ENCODE measurements at regions not wholly inside any gene's neighbourhood (a gene's known extent, or its start where the extent isn't known, plus 50 kb on each side); places are given as distances from the start of the nearest gene placed in this dataset.

GRCh38 chr10:8288600-8288999 is 234.1 kb downstream of the GATA3 start:
- Histone ChIP-seq H3K27ac (ENCODE audit: low read length) (no peak overlapping the region), H3K4me3 (ENCODE audit: low read length) (no peak overlapping the region), H3K4me1 (ENCODE audit: control insufficient read depth, insufficient read depth, low read length) (no peaks in the 10 kb centered on the region), H3K36me3 (ENCODE audit: control insufficient read depth, insufficient read depth, low read length) (no peaks in the 10 kb centered on the region), H3K27me3 (ENCODE audit: control insufficient read depth, insufficient read depth, low read length) (no peaks in the 10 kb centered on the region), H3K9me3 (replicated peaks; ENCODE audit: control insufficient read depth, low read depth, low read length) (no peaks in the 10 kb centered on the region)
- DNase-seq: no peak
- WGBS (ENCODE audit: insufficient coverage): 75% methylated on average over 4 of the region's 9 CpGs

DNA sequence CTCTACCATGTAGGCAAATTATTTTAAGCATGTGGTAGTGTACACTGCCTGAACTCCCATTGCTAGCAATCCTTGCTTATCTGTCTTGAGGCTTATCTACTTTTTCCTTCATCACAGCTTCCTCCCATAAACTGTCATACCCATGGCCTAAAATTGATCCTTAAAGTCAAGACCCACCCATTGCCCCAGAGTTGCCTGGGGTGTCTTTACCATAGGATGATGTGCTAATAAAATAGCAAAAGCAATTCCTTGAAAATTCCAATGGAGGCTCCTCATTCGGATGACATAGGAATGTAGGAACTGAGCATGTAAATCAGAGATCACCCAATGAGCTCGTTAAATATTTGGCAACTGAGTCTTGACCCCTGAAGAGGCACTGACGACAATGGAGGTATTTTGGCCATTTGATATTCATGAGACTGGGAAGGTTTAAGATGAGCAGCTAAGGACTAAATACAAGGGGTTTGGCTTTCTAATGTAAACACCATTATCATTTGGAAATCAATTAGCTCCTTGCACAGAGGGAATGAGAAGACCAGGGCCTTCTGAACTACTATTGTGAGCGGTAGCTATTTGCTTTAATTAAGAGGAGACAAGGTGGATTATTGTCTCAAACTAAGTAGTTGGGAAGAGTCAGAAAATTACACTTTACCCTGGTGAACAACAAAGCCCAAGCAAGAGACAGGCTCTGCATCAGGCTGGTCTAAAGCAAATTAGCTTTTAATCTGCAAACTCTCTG is 234.9 kb downstream of the GATA3 start:
- no peaks in the 10 kb centered on the region for H3K9me3 ChIP-seq (replicated peaks; ENCODE audit: control insufficient read depth, low read depth, low read length)
- no peak for DNase-seq
- no peak overlapping the region for H3K4me3 ChIP-seq (ENCODE audit: low read length)
- no peak overlapping the region for H3K27ac ChIP-seq (ENCODE audit: low read length)
- no peaks in the 10 kb centered on the region for H3K36me3 ChIP-seq (ENCODE audit: control insufficient read depth, insufficient read depth, low read length)
- H3K27me3 ChIP-seq (ENCODE audit: control insufficient read depth, insufficient read depth, low read length): no peaks in the 10 kb centered on the region
- WGBS (ENCODE audit: insufficient coverage): 43% methylated on average over 2 of the region's 4 CpGs
- no peaks in the 10 kb centered on the region for H3K4me1 ChIP-seq (ENCODE audit: control insufficient read depth, insufficient read depth, low read length)

GRCh38 chr10:8294779-8295178 is 240.3 kb downstream of the GATA3 start:
- peaks cover 14% of the 10 kb centered on the region for H3K27me3 ChIP-seq (ENCODE audit: control insufficient read depth, insufficient read depth, low read length)
- H3K36me3 ChIP-seq (ENCODE audit: control insufficient read depth, insufficient read depth, low read length): no peaks in the 10 kb centered on the region
- no peak for DNase-seq
- WGBS (ENCODE audit: insufficient coverage): no CpG with 5 or more reads among the region's 5 CpGs
- no peak overlapping the region for H3K4me3 ChIP-seq (ENCODE audit: low read length)
- H3K27ac ChIP-seq (ENCODE audit: low read length): no peak overlapping the region
- no peaks in the 10 kb centered on the region for H3K4me1 ChIP-seq (ENCODE audit: control insufficient read depth, insufficient read depth, low read length)
- no peaks in the 10 kb centered on the region for H3K9me3 ChIP-seq (replicated peaks; ENCODE audit: control insufficient read depth, low read depth, low read length)

- no peaks in the 10 kb centered on the region for H3K36me3 ChIP-seq (ENCODE audit: control insufficient read depth, insufficient read depth, low read length)
- WGBS (ENCODE audit: insufficient coverage): 100% methylated on average over 1 of the region's 1 CpG
- no peak for DNase-seq
- peaks cover 14% of the 10 kb centered on the region for H3K27me3 ChIP-seq (ENCODE audit: control insufficient read depth, insufficient read depth, low read length)
- H3K4me3 ChIP-seq (ENCODE audit: low read length): no peak overlapping the region
- no peak overlapping the region for H3K27ac ChIP-seq (ENCODE audit: low read length)
- no peaks in the 10 kb centered on the region for H3K4me1 ChIP-seq (ENCODE audit: control insufficient read depth, insufficient read depth, low read length)
- H3K9me3 ChIP-seq (replicated peaks; ENCODE audit: control insufficient read depth, low read depth, low read length): no peaks in the 10 kb centered on the region
Observed at GRCh38 chr10:8295311-8295710, 240.8 kb downstream of the GATA3 start.

DNA sequence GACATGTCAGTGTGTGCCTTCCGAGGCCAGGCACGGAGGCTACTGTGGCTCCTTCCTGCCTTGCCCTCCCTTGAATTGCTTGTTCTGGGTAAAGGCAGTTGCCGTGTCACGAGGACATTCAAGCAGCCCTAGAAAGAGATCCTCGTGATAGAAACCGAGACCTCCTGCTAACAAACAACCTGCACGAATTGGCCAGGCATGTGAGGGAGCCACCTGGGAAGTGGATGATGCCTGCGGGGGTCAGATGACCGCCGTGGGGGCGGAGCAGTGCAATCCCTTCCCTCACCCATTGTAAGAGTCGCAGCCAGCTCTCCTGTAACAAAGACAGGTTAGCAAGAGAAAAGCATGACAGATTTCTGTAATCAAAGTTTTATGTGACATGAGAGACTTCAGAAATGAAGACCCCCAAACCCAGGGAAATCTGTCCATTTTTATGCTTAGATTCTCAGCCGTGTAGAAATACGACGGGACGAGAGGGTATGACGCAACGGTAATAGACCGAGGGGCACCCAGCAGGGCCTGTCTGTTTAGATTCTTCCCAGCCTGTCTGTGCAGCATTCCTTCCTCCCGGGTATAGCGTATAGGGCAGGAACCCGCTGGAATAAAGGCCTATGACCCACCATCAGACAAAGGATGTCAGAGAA is 241.7 kb downstream of the GATA3 start:
- H3K36me3 ChIP-seq (ENCODE audit: control insufficient read depth, insufficient read depth, low read length): no peaks in the 10 kb centered on the region
- H3K9me3 ChIP-seq (replicated peaks; ENCODE audit: control insufficient read depth, low read depth, low read length): no peaks in the 10 kb centered on the region
- H3K4me3 ChIP-seq (ENCODE audit: low read length): no peak overlapping the region
- DNase-seq: no peak
- H3K4me1 ChIP-seq (ENCODE audit: control insufficient read depth, insufficient read depth, low read length): no peaks in the 10 kb centered on the region
- H3K27ac ChIP-seq (ENCODE audit: low read length): no peak overlapping the region
- peaks cover 14% of the 10 kb centered on the region for H3K27me3 ChIP-seq (ENCODE audit: control insufficient read depth, insufficient read depth, low read length)
- 54% methylated on average over 20 of the region's 22 CpGs for WGBS (ENCODE audit: insufficient coverage)

DNA sequence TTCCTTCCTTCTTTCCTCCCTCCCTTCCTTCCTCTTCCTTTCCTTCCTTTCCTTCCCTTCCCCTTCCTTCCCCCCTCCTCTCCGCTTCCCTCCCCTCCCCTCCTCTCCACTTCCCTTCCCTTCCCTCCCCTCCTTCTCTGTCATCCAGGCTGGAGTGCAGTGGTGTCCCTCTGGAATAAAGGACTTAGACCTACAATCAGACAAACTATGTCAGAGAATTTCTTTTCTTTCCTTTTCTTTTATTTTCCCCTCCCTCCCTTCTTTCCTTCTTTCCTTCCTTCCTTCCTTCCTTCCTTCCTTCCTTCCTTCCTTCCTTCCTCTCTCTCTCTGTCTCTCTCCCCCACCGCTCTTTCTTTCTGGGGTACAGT is 242.2 kb downstream of the GATA3 start:
- no peak for DNase-seq
- Histone ChIP-seq H3K4me3 (ENCODE audit: low read length) (no peak overlapping the region), H3K4me1 (ENCODE audit: control insufficient read depth, insufficient read depth, low read length) (no peaks in the 10 kb centered on the region), H3K36me3 (ENCODE audit: control insufficient read depth, insufficient read depth, low read length) (no peaks in the 10 kb centered on the region), H3K27me3 (ENCODE audit: control insufficient read depth, insufficient read depth, low read length) (peaks cover 14% of the 10 kb centered on the region), H3K27ac (ENCODE audit: low read length) (no peak overlapping the region), H3K9me3 (replicated peaks; ENCODE audit: control insufficient read depth, low read depth, low read length) (no peaks in the 10 kb centered on the region)
- no CpG with 5 or more reads among the region's 2 CpGs for WGBS (ENCODE audit: insufficient coverage)

DNA sequence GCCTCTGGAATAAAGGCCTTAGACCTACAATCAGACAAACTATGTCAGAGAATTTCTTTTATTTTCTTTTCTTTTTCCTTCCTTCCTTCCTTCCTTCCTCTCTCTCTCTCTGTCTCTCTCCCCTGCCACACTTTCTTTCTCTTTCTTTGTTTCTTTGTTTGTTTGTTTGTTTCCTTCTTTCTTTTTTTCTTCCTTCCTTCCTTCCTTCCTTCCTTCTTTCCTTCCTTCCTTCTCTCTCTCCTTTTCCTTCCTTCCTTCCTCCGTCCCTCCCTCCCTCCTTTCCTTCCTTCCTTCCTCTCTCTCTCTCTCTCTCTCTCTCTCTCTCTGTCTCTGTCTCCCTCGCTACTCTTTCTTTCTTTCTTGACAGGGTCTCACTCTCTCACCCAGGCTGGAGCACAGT is 242.6 kb downstream of the GATA3 start:
- 66% methylated on average over 2 of the region's 2 CpGs for WGBS (ENCODE audit: insufficient coverage)
- Histone ChIP-seq H3K27ac (ENCODE audit: low read length) (no peak overlapping the region), H3K36me3 (ENCODE audit: control insufficient read depth, insufficient read depth, low read length) (no peaks in the 10 kb centered on the region)

GRCh38 chr10:8297959-8298358 is 243.5 kb downstream of the GATA3 start:
- H3K27ac ChIP-seq (ENCODE audit: low read length): no peak overlapping the region
- no peaks in the 10 kb centered on the region for H3K9me3 ChIP-seq (replicated peaks; ENCODE audit: control insufficient read depth, low read depth, low read length)
- no peak overlapping the region for H3K4me3 ChIP-seq (ENCODE audit: low read length)
- H3K27me3 ChIP-seq (ENCODE audit: control insufficient read depth, insufficient read depth, low read length): peaks cover 14% of the 10 kb centered on the region
- no peaks in the 10 kb centered on the region for H3K36me3 ChIP-seq (ENCODE audit: control insufficient read depth, insufficient read depth, low read length)
- no CpG with 5 or more reads among the region's 1 CpG for WGBS (ENCODE audit: insufficient coverage)
- no peak for DNase-seq
- no peaks in the 10 kb centered on the region for H3K4me1 ChIP-seq (ENCODE audit: control insufficient read depth, insufficient read depth, low read length)

More for the DNA sequence above, 242.6 kb downstream of the GATA3 start:
- DNase-seq: no peak
- peaks cover 14% of the 10 kb centered on the region for H3K27me3 ChIP-seq (ENCODE audit: control insufficient read depth, insufficient read depth, low read length)
- H3K4me1 ChIP-seq (ENCODE audit: control insufficient read depth, insufficient read depth, low read length): no peaks in the 10 kb centered on the region
- H3K4me3 ChIP-seq (ENCODE audit: low read length): no peak overlapping the region
- no peaks in the 10 kb centered on the region for H3K9me3 ChIP-seq (replicated peaks; ENCODE audit: control insufficient read depth, low read depth, low read length)

- H3K4me3 ChIP-seq (ENCODE audit: low read length): no peak overlapping the region
- peaks cover 14% of the 10 kb centered on the region for H3K27me3 ChIP-seq (ENCODE audit: control insufficient read depth, insufficient read depth, low read length)
- H3K4me1 ChIP-seq (ENCODE audit: control insufficient read depth, insufficient read depth, low read length): no peaks in the 10 kb centered on the region
- H3K36me3 ChIP-seq (ENCODE audit: control insufficient read depth, insufficient read depth, low read length): no peaks in the 10 kb centered on the region
- 32% methylated on average over 10 of the region's 16 CpGs for WGBS (ENCODE audit: insufficient coverage)
- no peak overlapping the region for H3K27ac ChIP-seq (ENCODE audit: low read length)
- no peaks in the 10 kb centered on the region for H3K9me3 ChIP-seq (replicated peaks; ENCODE audit: control insufficient read depth, low read depth, low read length)
- DNase-seq: no peak
Observed at GRCh38 chr10:8298896-8299570, 244.5 kb downstream of the GATA3 start.

DNA sequence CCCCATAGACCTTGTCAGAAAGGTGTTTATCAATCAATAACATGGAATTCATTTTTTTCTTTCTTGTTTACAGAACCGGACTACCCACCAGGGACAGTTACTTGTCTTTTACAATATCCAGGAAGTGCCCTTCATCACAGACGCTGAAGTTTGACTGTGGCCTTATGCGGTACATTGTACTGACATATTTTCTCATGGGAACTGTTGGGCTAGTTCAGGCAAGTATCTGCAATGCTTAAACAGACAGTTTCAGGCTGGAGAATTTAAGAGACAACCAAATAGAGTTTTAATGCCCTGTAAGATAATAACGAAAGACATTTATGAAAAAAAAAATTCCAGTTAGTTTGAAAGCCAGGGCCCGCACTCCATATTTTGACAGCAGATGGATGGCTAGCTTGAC is 246.4 kb downstream of the GATA3 start:
- Histone ChIP-seq H3K36me3 (ENCODE audit: control insufficient read depth, insufficient read depth, low read length) (no peaks in the 10 kb centered on the region), H3K9me3 (replicated peaks; ENCODE audit: control insufficient read depth, low read depth, low read length) (no peaks in the 10 kb centered on the region), H3K27me3 (ENCODE audit: control insufficient read depth, insufficient read depth, low read length) (peaks cover 10% of the 10 kb centered on the region), H3K27ac (ENCODE audit: low read length) (no peak overlapping the region), H3K4me3 (ENCODE audit: low read length) (no peak overlapping the region), H3K4me1 (ENCODE audit: control insufficient read depth, insufficient read depth, low read length) (no peaks in the 10 kb centered on the region)
- 83% methylated on average over 2 of the region's 5 CpGs for WGBS (ENCODE audit: insufficient coverage)
- no peak for DNase-seq
